A549 (cell line): ENCODE measurements at regions not wholly inside any gene's neighbourhood (a gene's known extent, or its start where the extent isn't known, plus 50 kb on each side); places are given as distances from the start of the nearest gene placed in this dataset.

Experiments
- ATAC-seq, 2 experiments: fragments of 200-7000 bp in 1 of 2; fragments of >200 bp in 1 of 2; cut with Nextera tagmentation in 1 of 2; cut with Tn5 transposase in 1 of 2; 3 replicates each; pipeline versions ENCODE4 v1.8.0 to v1.9.1; 2018 to 2020; ENCODE audit warnings: mild to moderate bottlenecking in 1 of 2, moderate library complexity in 1 of 2
- CTCF ChIA-PET: fragments of 300-600 bp; sonication (Branson Sonifier 250); formaldehyde crosslinking; extraction: SDS; loops from one replicate; lab custom pipeline; 2021; ENCODE audit warnings: antibody characterized with exemption, inconsistent platforms; lab: Yijun Ruan, JAX
- POLR2A ChIA-PET: fragments of 350-600 bp; formaldehyde crosslinking; extraction: SDS; loops from one replicate; lab custom pipeline; 2021; ENCODE audit warnings: antibody characterized with exemption, inconsistent platforms; lab: Yijun Ruan, JAX
- DNase-seq, 2 experiments: peaks; one replicate each; pipeline versions ENCODE4 v3.0.0 to v3.0.0-alpha.2; 2011 to 2016; ENCODE audit warnings: low read depth in 1 of 2, low spot score in 1 of 2
- FAIRE-seq: peaks from 2 replicates; lab custom pipeline; 2011; peaks lifted over from hg19 to GRCh38; lab: Jason Lieb, UNC
- H3K27ac ChIP-seq, 2 experiments: fragments of >200 bp; sonication (Bioruptor Twin); formaldehyde crosslinking; 3 replicates each; pipeline ENCODE4 v1.5.1; 2016 to 2017
- H3K4me1 ChIP-seq: fragments of >200 bp; sonication (Bioruptor Twin); formaldehyde crosslinking; 3 replicates; pipeline ENCODE4 v1.6.1; 2016
- H3K4me2 ChIP-seq: fragments of >200 bp; sonication (Bioruptor Twin); formaldehyde crosslinking; 3 replicates; pipeline ENCODE4 v1.6.1; 2016
- H3K4me3 ChIP-seq: fragments of >200 bp; sonication (Bioruptor Twin); formaldehyde crosslinking; 3 replicates; pipeline ENCODE4 v1.5.1; 2016
- H3K9me3 ChIP-seq: fragments of >200 bp; sonication (Bioruptor Twin); formaldehyde crosslinking; 3 replicates; pipeline ENCODE4 v1.6.1; 2016
- CBX2 ChIP-seq: fragments of 200-600 bp; sonication (generic); IDR thresholded peaks from 2 replicates; pipeline ENCODE4 v1.6.1; 2016; ENCODE audit warnings: low read depth, mild to moderate bottlenecking, borderline replicate concordance
- CEBPB ChIP-seq, 2 experiments: fragments of >200 bp in 1 of 2; sonication (Bioruptor Twin) in 1 of 2; formaldehyde crosslinking in 1 of 2; IDR thresholded peaks; 2 replicates each; pipeline ENCODE4 v1.6.1; 2012 to 2016
- CHD4 ChIP-seq: fragments of 200-600 bp; sonication (generic); IDR thresholded peaks from 2 replicates; pipeline ENCODE4 v1.6.1; 2016; ENCODE audit warnings: antibody characterized with exemption, mild to moderate bottlenecking, borderline replicate concordance
- EHF ChIP-seq: fragments of 250-450 bp; sonication (Bioruptor Pico); IDR thresholded peaks from 2 replicates; pipeline ENCODE4 v1.5.0; 2020; ENCODE audit warnings: mild to moderate bottlenecking
- FOSB ChIP-seq: fragments of 250-450 bp; sonication (Bioruptor Pico); IDR thresholded peaks from 2 replicates; pipeline ENCODE4 v1.5.0; 2020; ENCODE audit warnings: mild to moderate bottlenecking, moderate library complexity
- FOSL2 ChIP-seq, 2 experiments: fragments of 450-650 bp in 1 of 2; fragments of >200 bp in 1 of 2; sonication (Bioruptor Twin) in 1 of 2; formaldehyde crosslinking; IDR thresholded peaks; 2 replicates each; pipeline versions ENCODE4 v1.5.0 to v1.6.1; 2016 to 2020; ENCODE audit warnings: mild to moderate bottlenecking in 1 of 2, moderate library complexity in 1 of 2
- GATA3 ChIP-seq: IDR thresholded peaks from 2 replicates; pipeline ENCODE4 v1.6.1; 2012; ENCODE audit warnings: borderline replicate concordance
- HOXA7 ChIP-seq: fragments of 250-450 bp; sonication (Bioruptor Pico); IDR thresholded peaks from 2 replicates; pipeline ENCODE4 v1.5.0; 2020; ENCODE audit warnings: mild to moderate bottlenecking, moderate library complexity
- HOXB5 ChIP-seq: fragments of 250-450 bp; sonication (Bioruptor Pico); IDR thresholded peaks from 2 replicates; pipeline ENCODE4 v1.5.0; 2020; ENCODE audit warnings: mild to moderate bottlenecking, moderate library complexity
- JUN ChIP-seq, 2 experiments: fragments of >200 bp; sonication (Bioruptor Twin); formaldehyde crosslinking; IDR thresholded peaks; 2 replicates in 1 of 2; 3 replicates in 1 of 2; pipeline ENCODE4 v1.6.1; 2016 to 2017
- NPAS2 ChIP-seq: fragments of 250-450 bp; sonication (Bioruptor Pico); IDR thresholded peaks from 2 replicates; pipeline ENCODE4 v1.8.0; 2022; ENCODE audit warnings: mild to moderate bottlenecking, moderate library complexity, borderline replicate concordance
- PHF8 ChIP-seq: fragments of 200-600 bp; sonication (generic); IDR thresholded peaks from 2 replicates; pipeline ENCODE4 v1.6.1; 2016; ENCODE audit warnings: low read depth, mild to moderate bottlenecking, antibody characterized with exemption, moderate library complexity, borderline replicate concordance
- POLR2A ChIP-seq: IDR thresholded peaks from 2 replicates; pipeline ENCODE4 v1.6.1; 2012; ENCODE audit warnings: mild to moderate bottlenecking, low read length
- POLR2AphosphoS2 ChIP-seq: conservative IDR thresholded peaks from 2 replicates; pipeline ENCODE4 v1.6.1; 2012; ENCODE audit warnings: low read length, improper control_type of control experiment, inconsistent platforms
- RAD21 ChIP-seq, 2 experiments: fragments of >200 bp in 1 of 2; sonication (Bioruptor Twin) in 1 of 2; formaldehyde crosslinking in 1 of 2; IDR thresholded peaks in 1 of 2; conservative IDR thresholded peaks in 1 of 2; 2 replicates in 1 of 2; 3 replicates in 1 of 2; pipeline ENCODE4 v1.6.1; 2012 to 2018; ENCODE audit warnings: inconsistent platforms in 1 of 2
- RCOR1 ChIP-seq: fragments of 150-350 bp; IDR thresholded peaks from 2 replicates; pipeline ENCODE4 v1.6.1; 2014; ENCODE audit warnings: antibody characterized with exemption, low read length, low read depth
- SMC3 ChIP-seq: fragments of >200 bp; sonication (Bioruptor Twin); formaldehyde crosslinking; IDR thresholded peaks from 3 replicates; pipeline ENCODE4 v1.6.1; 2018; ENCODE audit warnings: inconsistent platforms
- ZFP36 ChIP-seq: fragments of 450-650 bp; IDR thresholded peaks from 2 replicates; pipeline ENCODE4 v1.6.1; 2014; ENCODE audit warnings: borderline replicate concordance; ENCODE audit not compliant: partially characterized antibody
- ZSCAN20 ChIP-seq: fragments of 250-450 bp; sonication (Bioruptor Pico); IDR thresholded peaks from 2 replicates; pipeline ENCODE4 v1.8.0; 2022; ENCODE audit warnings: mild to moderate bottlenecking, moderate library complexity
- WGBS: methylation state at CpG from one replicate; pipeline ENCODE4 v1.1.6; 2017; ENCODE audit errors: missing lambda C conversion rate; 5-methylcytosine and 5-hydroxymethylcytosine counted together
- TF ChIP-seq, protein P1 (sequence below): fragments of >200 bp; sonication (Bioruptor Twin); formaldehyde crosslinking; IDR thresholded peaks from 2 replicates; pipeline ENCODE4 v1.6.1; 2016
- TF ChIP-seq, protein P2 (sequence below): fragments of 200-600 bp; sonication (generic); IDR thresholded peaks from 2 replicates; pipeline ENCODE4 v1.6.1; 2016; ENCODE audit warnings: antibody characterized with exemption, mild to moderate bottlenecking, moderate library complexity
- TF ChIP-seq, protein P3 (sequence below): fragments of 150-350 bp; IDR thresholded peaks from 2 replicates; pipeline ENCODE4 v1.6.1; 2014; ENCODE audit warnings: low read depth, mild to moderate bottlenecking, low read length

DNA sequence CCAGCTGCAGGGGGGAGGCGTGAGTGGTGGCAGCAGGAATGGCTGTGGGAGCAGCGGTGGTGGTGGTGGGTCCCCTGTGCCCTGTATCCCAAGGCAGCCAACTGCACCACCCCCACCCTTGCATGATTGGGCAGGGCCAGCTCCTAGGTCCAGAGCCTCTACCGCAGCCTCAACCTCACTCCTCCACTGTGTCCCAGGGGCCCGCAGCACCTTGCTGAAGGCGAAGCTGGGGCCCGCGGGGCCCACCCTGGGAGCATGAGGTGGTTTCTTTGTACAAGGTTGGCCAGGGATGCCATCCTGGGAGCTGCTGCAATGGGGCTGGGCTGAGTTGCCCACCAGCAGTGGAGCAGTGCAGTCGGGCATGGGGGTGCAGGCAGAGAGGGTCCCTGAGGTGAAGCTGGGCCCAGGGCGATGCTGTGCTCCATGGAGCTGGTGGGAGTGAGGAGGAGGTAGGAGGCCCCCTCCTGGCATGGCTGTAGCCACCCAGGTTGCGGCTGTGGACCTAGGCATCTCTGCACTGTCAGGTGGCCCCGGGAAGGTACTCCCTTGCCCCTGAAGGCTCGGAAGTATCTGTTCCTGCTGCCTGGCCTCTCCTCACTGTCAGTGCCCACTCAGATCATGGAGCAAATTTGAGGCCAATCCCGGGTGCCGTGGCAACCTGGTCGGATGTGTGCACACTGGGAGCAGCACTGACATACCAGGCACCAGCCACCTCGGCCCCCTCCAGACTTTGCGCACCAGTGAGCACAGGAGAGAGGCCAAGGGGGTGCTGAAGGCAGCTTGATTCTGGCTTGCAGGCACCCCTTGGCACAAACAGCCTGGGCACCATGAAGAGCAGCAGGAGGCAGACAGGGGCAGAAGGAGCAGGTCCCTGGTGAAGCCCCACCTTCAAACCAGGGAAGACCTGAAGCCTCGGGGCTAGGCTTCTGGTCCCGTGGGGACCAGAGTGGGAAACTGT is 60.2 kb upstream of the L3MBTL3 start:
- no peaks in the 10 kb centered on the region for H3K4me1 ChIP-seq
- ChIA-PET POLR2A (no interaction called here), CTCF (no interaction called here)
- H3K4me2 ChIP-seq = no peak overlapping the region
- ATAC-seq = no peak
- FAIRE-seq = no peak
- no peaks in the 10 kb centered on the region for H3K9me3 ChIP-seq
- 75% methylated on average over 5 of the region's 19 CpGs for WGBS
- H3K4me3 ChIP-seq = no peak overlapping the region
- no peak for DNase-seq
- TF ChIP-seq CHD4 (no peak), SMC3 (no peak), HOXB5 (CRISPR knock-in tag) (no peak), NPAS2 (CRISPR knock-in tag) (no peak), FOSB (no peak), CEBPB (IDR thresholded peaks at IDR 0.05) (no peak), EHF (CRISPR knock-in tag) (no peak)
- TF ChIP-seq, protein P1, sequence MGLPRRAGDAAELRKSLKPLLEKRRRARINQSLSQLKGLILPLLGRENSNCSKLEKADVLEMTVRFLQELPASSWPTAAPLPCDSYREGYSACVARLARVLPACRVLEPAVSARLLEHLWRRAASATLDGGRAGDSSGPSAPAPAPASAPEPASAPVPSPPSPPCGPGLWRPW = no peak
- TF ChIP-seq, protein P2, sequence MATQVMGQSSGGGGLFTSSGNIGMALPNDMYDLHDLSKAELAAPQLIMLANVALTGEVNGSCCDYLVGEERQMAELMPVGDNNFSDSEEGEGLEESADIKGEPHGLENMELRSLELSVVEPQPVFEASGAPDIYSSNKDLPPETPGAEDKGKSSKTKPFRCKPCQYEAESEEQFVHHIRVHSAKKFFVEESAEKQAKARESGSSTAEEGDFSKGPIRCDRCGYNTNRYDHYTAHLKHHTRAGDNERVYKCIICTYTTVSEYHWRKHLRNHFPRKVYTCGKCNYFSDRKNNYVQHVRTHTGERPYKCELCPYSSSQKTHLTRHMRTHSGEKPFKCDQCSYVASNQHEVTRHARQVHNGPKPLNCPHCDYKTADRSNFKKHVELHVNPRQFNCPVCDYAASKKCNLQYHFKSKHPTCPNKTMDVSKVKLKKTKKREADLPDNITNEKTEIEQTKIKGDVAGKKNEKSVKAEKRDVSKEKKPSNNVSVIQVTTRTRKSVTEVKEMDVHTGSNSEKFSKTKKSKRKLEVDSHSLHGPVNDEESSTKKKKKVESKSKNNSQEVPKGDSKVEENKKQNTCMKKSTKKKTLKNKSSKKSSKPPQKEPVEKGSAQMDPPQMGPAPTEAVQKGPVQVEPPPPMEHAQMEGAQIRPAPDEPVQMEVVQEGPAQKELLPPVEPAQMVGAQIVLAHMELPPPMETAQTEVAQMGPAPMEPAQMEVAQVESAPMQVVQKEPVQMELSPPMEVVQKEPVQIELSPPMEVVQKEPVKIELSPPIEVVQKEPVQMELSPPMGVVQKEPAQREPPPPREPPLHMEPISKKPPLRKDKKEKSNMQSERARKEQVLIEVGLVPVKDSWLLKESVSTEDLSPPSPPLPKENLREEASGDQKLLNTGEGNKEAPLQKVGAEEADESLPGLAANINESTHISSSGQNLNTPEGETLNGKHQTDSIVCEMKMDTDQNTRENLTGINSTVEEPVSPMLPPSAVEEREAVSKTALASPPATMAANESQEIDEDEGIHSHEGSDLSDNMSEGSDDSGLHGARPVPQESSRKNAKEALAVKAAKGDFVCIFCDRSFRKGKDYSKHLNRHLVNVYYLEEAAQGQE = no peak
- H3K27ac ChIP-seq = no peak overlapping the region

DNA sequence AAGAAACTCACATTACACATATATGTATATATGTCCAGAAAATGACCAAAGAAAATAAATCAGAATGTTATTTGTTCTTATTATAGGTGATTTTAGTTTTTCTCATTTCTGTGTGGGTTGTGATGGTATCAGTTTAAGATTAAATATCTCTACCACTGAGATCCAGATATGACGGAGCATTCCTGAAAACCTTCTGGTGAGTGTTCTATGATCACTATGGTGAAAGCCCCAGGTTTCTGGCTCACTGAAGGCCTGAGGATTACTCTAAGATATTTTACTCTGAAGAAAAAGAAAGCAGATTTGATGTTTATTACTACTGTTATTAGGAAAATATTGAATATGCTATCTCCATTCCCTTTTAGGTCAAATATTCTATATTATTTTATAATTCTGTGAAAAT is 62.8 kb upstream of the L3MBTL3 start:
- no peak for DNase-seq
- Histone ChIP-seq H3K4me1 (no peaks in the 10 kb centered on the region), H3K9me3 (no peaks in the 10 kb centered on the region), H3K4me2 (no peak overlapping the region), H3K4me3 (no peak overlapping the region), H3K27ac (no peak overlapping the region)
- 96% methylated on average over 1 of the region's 1 CpG for WGBS
- no peak for FAIRE-seq
- TF ChIP-seq, protein P3, sequence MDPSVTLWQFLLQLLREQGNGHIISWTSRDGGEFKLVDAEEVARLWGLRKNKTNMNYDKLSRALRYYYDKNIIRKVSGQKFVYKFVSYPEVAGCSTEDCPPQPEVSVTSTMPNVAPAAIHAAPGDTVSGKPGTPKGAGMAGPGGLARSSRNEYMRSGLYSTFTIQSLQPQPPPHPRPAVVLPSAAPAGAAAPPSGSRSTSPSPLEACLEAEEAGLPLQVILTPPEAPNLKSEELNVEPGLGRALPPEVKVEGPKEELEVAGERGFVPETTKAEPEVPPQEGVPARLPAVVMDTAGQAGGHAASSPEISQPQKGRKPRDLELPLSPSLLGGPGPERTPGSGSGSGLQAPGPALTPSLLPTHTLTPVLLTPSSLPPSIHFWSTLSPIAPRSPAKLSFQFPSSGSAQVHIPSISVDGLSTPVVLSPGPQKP = no peak
- TF ChIP-seq POLR2AphosphoS2 = no peak
- no peak for TF ChIP-seq JUN (IDR thresholded peaks at IDR 0.05)
- TF ChIP-seq RAD21 (conservative IDR thresholded peaks at IDR 0.05 in 1 of 2, IDR thresholded peaks at IDR 0.05 in 1 of 2) = no peak
- no peak for TF ChIP-seq HOXA7
- ATAC-seq = no peak
- ChIA-PET POLR2A (no interaction called here), CTCF (no interaction called here)

DNA sequence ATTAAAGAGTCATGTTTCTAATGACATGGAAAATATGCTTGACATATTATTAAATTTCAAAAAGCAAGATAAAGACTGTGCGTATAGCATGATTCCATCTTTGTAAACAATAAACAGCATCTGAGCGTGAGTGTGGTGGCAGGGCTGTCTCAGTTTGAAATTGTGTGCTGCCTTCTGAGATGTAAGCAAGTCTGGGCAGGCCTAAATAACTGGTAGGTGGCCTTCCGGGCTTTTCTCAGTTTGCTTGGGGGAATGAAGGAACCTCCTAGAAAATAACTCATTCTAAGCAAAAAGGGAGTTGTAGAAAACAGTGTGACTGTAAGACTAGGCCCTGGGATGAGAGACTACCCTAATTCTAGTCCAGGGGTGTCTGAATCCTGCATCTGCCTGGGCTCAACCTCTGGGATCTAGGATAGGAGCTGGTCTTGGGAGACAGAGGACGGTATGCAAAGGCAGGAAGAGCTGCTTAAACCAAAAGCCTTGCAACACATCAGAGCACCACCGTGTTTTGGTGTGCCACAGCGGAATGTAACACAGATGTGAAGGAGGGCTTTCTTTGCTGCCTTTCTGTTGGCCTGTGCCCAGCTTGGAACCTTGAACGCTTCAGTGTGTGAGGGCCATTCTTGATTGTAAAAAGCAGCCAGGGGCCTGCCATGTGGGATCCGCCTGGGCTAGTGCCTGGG is 63.5 kb upstream of the L3MBTL3 start:
- no peak for FAIRE-seq
- no peak for ATAC-seq
- TF ChIP-seq FOSL2 (IDR thresholded peaks at IDR 0.05) = no peak
- no peak for TF ChIP-seq FOSL2 (CRISPR knock-in tag; IDR thresholded peaks at IDR 0.05)
- TF ChIP-seq HOXA7 = no peak
- TF ChIP-seq GATA3 = no peak
- TF ChIP-seq POLR2A = no peak
- TF ChIP-seq RAD21 (conservative IDR thresholded peaks at IDR 0.05 in 1 of 2, IDR thresholded peaks at IDR 0.05 in 1 of 2) = no peak
- TF ChIP-seq ZFP36 = no peak
- TF ChIP-seq CBX2 = no peak
- TF ChIP-seq CEBPB (IDR thresholded peaks at IDR 0.05) = no peak
- no peak for TF ChIP-seq RCOR1
- TF ChIP-seq PHF8 = no peak
- no peak for TF ChIP-seq ZSCAN20 (CRISPR knock-in tag)
- 83% methylated on average over 7 of the region's 8 CpGs for WGBS
- Histone ChIP-seq H3K27ac (no peak overlapping the region), H3K4me2 (no peak overlapping the region), H3K9me3 (no peaks in the 10 kb centered on the region), H3K4me3 (no peak overlapping the region), H3K4me1 (no peaks in the 10 kb centered on the region)
- CTCF ChIA-PET = no interaction called here
- DNase-seq = no peak
- POLR2A ChIA-PET = no interaction called here
